Right lobe of liver (tissue), 6 donors: ENCODE measurements at regions not wholly inside any gene's neighbourhood (a gene's known extent, or its start where the extent isn't known, plus 50 kb on each side); places are given as distances from the start of the nearest gene placed in this dataset.

Experiments
- ATAC-seq, 4 donors: fragments of 200-7000 bp; cut with Tn5 transposase; one replicate each; pipeline ENCODE4 v1.9.1; 2020; ENCODE audit warnings: mild to moderate bottlenecking in 4 of 4, moderate library complexity in 4 of 4
- DNase-seq, 3 donors: peaks; one replicate each; pipeline ENCODE4 v3.0.0-alpha.2; 2020
- H3K27ac ChIP-seq, 3 donors: fragments of 200-600 bp; one replicate each; pipeline ENCODE4 v1.8.0; 2022
- H3K27me3 ChIP-seq, 2 donors: fragments of 200-600 bp; one replicate each; pipeline ENCODE4 v1.8.0; 2022
- H3K36me3 ChIP-seq, 4 donors: fragments of 200-600 bp; sonication (generic) in 1 of 4; one replicate each; pipeline versions ENCODE4 v1.5.1 to v1.8.0; 2017 to 2022; ENCODE audit warnings: control low read depth in 1 of 4
- H3K4me1 ChIP-seq, 4 donors: fragments of 200-600 bp; sonication (generic) in 1 of 4; one replicate each; pipeline versions ENCODE4 v1.5.1 to v1.8.0; 2017 to 2022; ENCODE audit warnings: control low read depth in 1 of 4
- H3K4me3 ChIP-seq, 3 donors: fragments of 200-600 bp; one replicate each; pipeline ENCODE4 v1.8.0; 2022
- H3K9me3 ChIP-seq, 4 donors: fragments of 200-600 bp; sonication (generic) in 1 of 4; one replicate each; pipeline versions ENCODE4 v1.5.1 to v1.8.0; 2017 to 2022; ENCODE audit warnings: control low read depth in 1 of 4
- CTCF ChIP-seq, 4 donors: fragments of 200-600 bp in 3 of 4; fragments of 450-650 bp in 1 of 4; IDR thresholded peaks; one replicate each; pipeline versions ENCODE4 v1.5.1 to v1.8.0; 2016 to 2022; ENCODE audit warnings: antibody characterized with exemption in 4 of 4, mild to moderate bottlenecking in 2 of 4
- POLR2A ChIP-seq: fragments of 450-650 bp; IDR thresholded peaks from one replicate; pipeline ENCODE4 v1.6.1; 2017; ENCODE audit warnings: antibody characterized with exemption, mild to moderate bottlenecking
- WGBS: methylation state at CpG from one replicate; pipeline ENCODE4 v1.1.6; 2018; ENCODE audit warnings: low coverage, low lambda C conversion rate; ENCODE audit not compliant: insufficient coverage; ENCODE audit errors: missing lambda C conversion rate; 5-methylcytosine and 5-hydroxymethylcytosine counted together
- intact Hi-C, 2 donors: fragments of 100-400 bp; cut with DNase I; formaldehyde crosslinking; loops; one replicate each; pipeline versions ENCODE4 v1.11.2 to v1.14.1; 2022
- donor health status: DM: no; HTN: yes; CAD: no.
- donor health status: DM: no; HTN: no; CAD: no.
- donor health status: DM: no; HTN: no; CAD: no.
- donor health status: DM: no; HTN: yes; CAD: no.
- donor health status: DM: no; HTN: yes; CAD: no.

GRCh38 chr3:132202586-132202985 is 114.6 kb upstream of the ACP3 start:
- H3K36me3 ChIP-seq: no peaks in the 10 kb centered on the region
- WGBS: 87% methylated on average over 3 of the region's 3 CpGs
- no peak for DNase-seq
- no peaks in the 10 kb centered on the region for H3K4me1 ChIP-seq
- ATAC-seq: no peak
- no peaks in the 10 kb centered on the region for H3K9me3 ChIP-seq
- H3K27me3 ChIP-seq: no peaks in the 10 kb centered on the region
- H3K27ac ChIP-seq: no peak overlapping the region
- H3K4me3 ChIP-seq: no peak overlapping the region
- intact Hi-C loops: no loop called here
- TF ChIP-seq CTCF (IDR thresholded peaks at IDR 0.05) (no peak), POLR2A (no peak)

GRCh38 chr3:132203889-132204596 is 113.2 kb upstream of the ACP3 start:
- TF ChIP-seq CTCF (IDR thresholded peaks at IDR 0.05): no peak
- TF ChIP-seq POLR2A: no peak
- DNase-seq: no peak
- Histone ChIP-seq H3K27me3 (no peaks in the 10 kb centered on the region), H3K27ac (no peak overlapping the region), H3K4me3 (no peak overlapping the region), H3K4me1 (no peaks in the 10 kb centered on the region), H3K36me3 (no peaks in the 10 kb centered on the region), H3K9me3 (no peaks in the 10 kb centered on the region)
- WGBS: 57% methylated on average over 3 of the region's 3 CpGs
- intact Hi-C loops: no loop called here
- no peak for ATAC-seq

GRCh38 chr3:132205609-132206008 is 111.6 kb upstream of the ACP3 start:
- Histone ChIP-seq H3K27me3 (no peaks in the 10 kb centered on the region), H3K9me3 (no peaks in the 10 kb centered on the region), H3K36me3 (no peaks in the 10 kb centered on the region), H3K4me1 (no peaks in the 10 kb centered on the region), H3K27ac (no peak overlapping the region), H3K4me3 (no peak overlapping the region)
- ATAC-seq (no peak), DNase-seq (no peak)
- TF ChIP-seq POLR2A: no peak
- no peak for TF ChIP-seq CTCF (IDR thresholded peaks at IDR 0.05)
- intact Hi-C loops: no loop called here

GRCh38 chr3:132209855-132210254 is 107.4 kb upstream of the ACP3 start:
- DNase-seq: no peak
- Histone ChIP-seq H3K27ac (no peak overlapping the region), H3K36me3 (no peaks in the 10 kb centered on the region), H3K4me1 (no peaks in the 10 kb centered on the region), H3K27me3 (no peaks in the 10 kb centered on the region), H3K9me3 (no peaks in the 10 kb centered on the region), H3K4me3 (no peak overlapping the region)
- ATAC-seq: no peak
- TF ChIP-seq POLR2A: no peak
- intact Hi-C loops: no loop called here

GRCh38 chr3:132210476-132211346 is 106.5 kb upstream of the ACP3 start:
- Histone ChIP-seq H3K4me1 (no peaks in the 10 kb centered on the region), H3K4me3 (no peak overlapping the region), H3K9me3 (no peaks in the 10 kb centered on the region), H3K27me3 (no peaks in the 10 kb centered on the region), H3K27ac (no peak overlapping the region), H3K36me3 (no peaks in the 10 kb centered on the region)
- TF ChIP-seq POLR2A: no peak
- peak; percentile 16 to 45 (median 24) for TF ChIP-seq CTCF (IDR thresholded peaks at IDR 0.05)
- 27% methylated on average over 9 of the region's 9 CpGs for WGBS
- intact Hi-C loops: no loop called here
- ATAC-seq (peak in 3 of 4 donors; percentile 38 to 50 (median 39)), DNase-seq (no peak)
